ENCODE measurements at regions not wholly inside any gene's neighbourhood (a gene's known extent, or its start where the extent isn't known, plus 50 kb on each side); places are given as distances from the start of the nearest gene placed in this dataset.

DNA sequence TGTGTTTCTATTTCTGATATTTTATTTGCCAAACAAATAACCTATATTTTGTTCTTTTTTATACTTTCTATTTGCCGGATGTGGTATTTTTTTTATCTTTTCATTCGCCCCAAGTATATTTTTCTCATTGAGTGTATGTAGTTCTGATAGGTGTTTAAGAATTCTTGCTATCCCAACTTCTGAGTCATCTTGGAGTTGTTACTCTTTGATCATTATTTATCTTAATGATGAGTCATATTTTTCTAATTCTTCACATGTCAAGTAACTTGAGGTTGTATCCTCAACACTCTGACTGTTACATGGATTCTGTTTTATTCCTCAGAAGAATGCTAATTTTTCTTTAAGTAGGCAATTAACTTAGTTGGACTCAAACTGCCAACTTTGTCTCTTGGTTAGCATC lies 498.1 kb downstream of the TLE1 start:
- Histone ChIP-seq H3K18ac (ENCODE audit: insufficient read length, low read depth, low read length) (no peak overlapping the region), H3K4me2 (ENCODE audit: insufficient read depth, insufficient read length, low read length) (no peak overlapping the region), H4K20me1 (ENCODE audit: control insufficient read depth, insufficient read depth, insufficient read length) (no peaks in the 10 kb centered on the region), H2BK120ac (ENCODE audit: low read depth, low read length, poor library complexity, severe bottlenecking) (no peak overlapping the region), H3K9ac (ENCODE audit: extremely low read depth, insufficient read length, low read length) (no peak overlapping the region), H2AFZ (ENCODE audit: low read length) (no peak overlapping the region), H3K23ac (ENCODE audit: insufficient read length, low read depth, low read length) (no peak overlapping the region), H2BK12ac (ENCODE audit: insufficient read length, low read depth, low read length) (no peak overlapping the region), H3K4ac (ENCODE audit: low read depth, low read length) (no peak overlapping the region), H3K23me2 (ENCODE audit: insufficient read length, low read depth, low read length, poor library complexity, severe bottlenecking) (no peaks in the 10 kb centered on the region), H4K91ac (ENCODE audit: insufficient read length, low read depth, low read length) (no peak overlapping the region), H3K9me3 (ENCODE audit: control insufficient read depth, low read depth, low read length) (no peaks in the 10 kb centered on the region), H3T11ph (ENCODE audit: low read length) (no peak overlapping the region), H4K5ac (ENCODE audit: insufficient read length, low read depth, low read length) (no peak overlapping the region), H3K27ac (ENCODE audit: insufficient read length, low read depth, low read length) (no peak overlapping the region), H4K8ac (replicated peaks; ENCODE audit: insufficient read length, low read depth, low read length) (no peak overlapping the region), H2BK5ac (ENCODE audit: insufficient read length, low read length) (no peak overlapping the region), H3K4me1 (ENCODE audit: insufficient read depth, low read length) (no peaks in the 10 kb centered on the region), H2BK20ac (ENCODE audit: low read depth, low read length, poor library complexity, severe bottlenecking) (no peak overlapping the region), H3K79me1 (ENCODE audit: insufficient read depth, low read depth, low read length, poor library complexity, severe bottlenecking) (no peaks in the 10 kb centered on the region), H3K27me3 (ENCODE audit: insufficient read depth, low read length) (no peaks in the 10 kb centered on the region), H2AK5ac (ENCODE audit: insufficient read length, low read length) (no peak overlapping the region), H3K79me2 (ENCODE audit: insufficient read depth, low read length) (no peaks in the 10 kb centered on the region), H2BK15ac (ENCODE audit: low read depth, low read length) (no peak overlapping the region), H3K14ac (ENCODE audit: insufficient read depth, low read length) (no peak overlapping the region), H3K56ac (ENCODE audit: insufficient read length, low read depth, low read length) (no peak overlapping the region)
- WGBS (ENCODE audit: extremely low coverage, insufficient read length, low lambda C conversion rate): no CpG with 5 or more reads among the region's 2 CpGs
- H3K27me3 Mint-ChIP-seq (ENCODE audit: low read depth): no peaks in the 10 kb centered on the region
- H3K36me3 Mint-ChIP-seq (ENCODE audit: insufficient read depth in 1 of 3, low read depth in 3 of 3): peaks cover 0 to 7% (median 0%) of the 10 kb centered on the region in 3 experiments; a peak in 2 of 7 replicates
- H3K9me3 Mint-ChIP-seq: peaks cover 7 to 10% of the 10 kb centered on the region in 2 experiments; a peak in 4 of 5 replicates
- DNase-seq: no peak
- H3K4me3 Mint-ChIP-seq: no peak overlapping the region
- no peaks in the 10 kb centered on the region for H3K4me1 Mint-ChIP-seq
- no peak overlapping the region for H3K27ac Mint-ChIP-seq
- TF ChIP-seq, protein P1, sequence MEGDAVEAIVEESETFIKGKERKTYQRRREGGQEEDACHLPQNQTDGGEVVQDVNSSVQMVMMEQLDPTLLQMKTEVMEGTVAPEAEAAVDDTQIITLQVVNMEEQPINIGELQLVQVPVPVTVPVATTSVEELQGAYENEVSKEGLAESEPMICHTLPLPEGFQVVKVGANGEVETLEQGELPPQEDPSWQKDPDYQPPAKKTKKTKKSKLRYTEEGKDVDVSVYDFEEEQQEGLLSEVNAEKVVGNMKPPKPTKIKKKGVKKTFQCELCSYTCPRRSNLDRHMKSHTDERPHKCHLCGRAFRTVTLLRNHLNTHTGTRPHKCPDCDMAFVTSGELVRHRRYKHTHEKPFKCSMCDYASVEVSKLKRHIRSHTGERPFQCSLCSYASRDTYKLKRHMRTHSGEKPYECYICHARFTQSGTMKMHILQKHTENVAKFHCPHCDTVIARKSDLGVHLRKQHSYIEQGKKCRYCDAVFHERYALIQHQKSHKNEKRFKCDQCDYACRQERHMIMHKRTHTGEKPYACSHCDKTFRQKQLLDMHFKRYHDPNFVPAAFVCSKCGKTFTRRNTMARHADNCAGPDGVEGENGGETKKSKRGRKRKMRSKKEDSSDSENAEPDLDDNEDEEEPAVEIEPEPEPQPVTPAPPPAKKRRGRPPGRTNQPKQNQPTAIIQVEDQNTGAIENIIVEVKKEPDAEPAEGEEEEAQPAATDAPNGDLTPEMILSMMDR (conservative IDR thresholded peaks at IDR 0.05): no peak

All from H9 (cell line).